HG03159 (cell line): ENCODE measurements at regions not wholly inside any gene's neighbourhood (a gene's known extent, or its start where the extent isn't known, plus 50 kb on each side); places are given as distances from the start of the nearest gene placed in this dataset.
"Not testable (repeated sequence)": the region's sequence is repeated elsewhere in the genome, so short reads cannot be mapped to it uniquely, and the experiment has no call there.

ENCODE experiments used
- ATAC-seq: cut with Tn5 transposase; IDR thresholded peaks from one replicate; pipeline ENCODE4 v1.9.1; 2021; ENCODE audit warnings: mild to moderate bottlenecking, moderate library complexity; ENCODE audit not compliant: unreplicated experiment

- no peak for ATAC-seq
Measured at GRCh38 chrX:74085642-74086236, 218.2 kb upstream of the ZCCHC13 start.

GRCh38 chrX:74080165-74080564 is 223.8 kb upstream of the ZCCHC13 start:
- ATAC-seq, result no peak

GRCh38 chrX:74065831-74066390 is 213.4 kb upstream of the XIST start:
- ATAC-seq, result no peak

- no peak for ATAC-seq
Measured at GRCh38 chrX:74063426-74064155, 211.1 kb upstream of the XIST start.

- ATAC-seq, result no peak
Measured at GRCh38 chrX:74061879-74062278, 209.4 kb upstream of the XIST start.

GRCh38 chrX:74049126-74049525 is 196.6 kb upstream of the XIST start:
- no peak for ATAC-seq

- not testable (repeated sequence) for ATAC-seq
Measured at GRCh38 chrX:74034066-74034465, 181.6 kb upstream of the XIST start.

GRCh38 chrX:74031527-74031926 is 179.0 kb upstream of the XIST start:
- not testable (repeated sequence) for ATAC-seq

GRCh38 chrX:74030766-74031165 is 178.3 kb upstream of the XIST start:
- not testable (repeated sequence) for ATAC-seq

GRCh38 chrX:74025145-74025544 is 172.6 kb upstream of the XIST start:
- ATAC-seq, result not testable (repeated sequence)

GRCh38 chrX:74023203-74023602 is 170.7 kb upstream of the XIST start:
- no peak for ATAC-seq

GRCh38 chrX:74018253-74018652 is 165.7 kb upstream of the XIST start:
- no peak for ATAC-seq

- peak; percentile 91 for ATAC-seq
Measured at GRCh38 chrX:74015379-74016019, 163.0 kb upstream of the XIST start.

GRCh38 chrX:74009041-74009440 is 156.5 kb upstream of the XIST start:
- no peak for ATAC-seq

GRCh38 chrX:73992019-73992418 is 139.5 kb upstream of the XIST start:
- ATAC-seq, result no peak

- ATAC-seq, result no peak
Measured at GRCh38 chrX:73987166-73987565, 134.7 kb upstream of the XIST start.

- ATAC-seq, result no peak
Measured at GRCh38 chrX:73979551-73980131, 127.1 kb upstream of the XIST start.

GRCh38 chrX:73977542-73978169 is 125.1 kb upstream of the XIST start:
- ATAC-seq, result peak; percentile 80

GRCh38 chrX:73967461-73967860 is 114.9 kb upstream of the XIST start:
- ATAC-seq, result not testable (repeated sequence)

GRCh38 chrX:73965833-73966232 is 113.3 kb upstream of the XIST start:
- ATAC-seq, result no peak

- no peak for ATAC-seq
Measured at GRCh38 chrX:73964579-73964978, 112.1 kb upstream of the XIST start.
